Heart left ventricle (tissue), 13 donors: ENCODE measurements at regions not wholly inside any gene's neighbourhood (a gene's known extent, or its start where the extent isn't known, plus 50 kb on each side); places are given as distances from the start of the nearest gene placed in this dataset.

Experiments used
- CTCF ChIP-seq, 12 donors: fragments of 200-600 bp; sonication (generic) in 4 of 12; IDR thresholded peaks; one replicate each; pipeline versions ENCODE4 v1.5.0 to v1.8.0; 2018 to 2022; ENCODE audit warnings: antibody characterized with exemption in 12 of 12, mild to moderate bottlenecking in 5 of 12
- POLR2A ChIP-seq, 2 donors: fragments of 450-650 bp; IDR thresholded peaks; one replicate each; pipeline ENCODE4 v1.6.1; 2017; ENCODE audit warnings: antibody characterized with exemption in 2 of 2, mild to moderate bottlenecking in 2 of 2, moderate library complexity in 2 of 2
- donor health status: ischemic (EF 13 %, LVEDD 7.1; RV severe dilation, severe dysfunction).
- donor health status: DM: no; HTN: yes; CAD: no.
- donor health status: DM: no; HTN: no; CAD: no.
- donor health status: ischemic (EF 25% LVEDD 6.9; RV normal size, moderate dysfunction).
- donor health status: ischemic (EF 25% LVEDD 5.7; RV mildly dilated, moderate dysfunction).
- donor health status: ischemic (EF 35%, LVEDD 5.7; RV mildly dilated, moderate dysfunction).
- donor health status: nonischemic (EF 11% LVEDD 7.7; RV severe dilation, severe dysfunction).
- donor health status: DM: yes; HTN: yes; CAD: no.
- donor health status: PGD.
- donor health status: ischemic (EF 29% LVEDD 5.4; RV normal size, mild dysfunction).
- donor health status: nonischemic (EF 23%, LVEDD 6.1; RV moderate dilation, normal function).

- TF ChIP-seq CTCF (IDR thresholded peaks at IDR 0.05) (no peak), POLR2A (IDR thresholded peaks at IDR 0.05) (no peak)
Measured at GRCh38 chr11:55501014-55501413, 53.3 kb upstream of the OR4C15 start.
